ENCODE measurements at regions not wholly inside any gene's neighbourhood (a gene's known extent, or its start where the extent isn't known, plus 50 kb on each side); places are given as distances from the start of the nearest gene placed in this dataset.

DNA sequence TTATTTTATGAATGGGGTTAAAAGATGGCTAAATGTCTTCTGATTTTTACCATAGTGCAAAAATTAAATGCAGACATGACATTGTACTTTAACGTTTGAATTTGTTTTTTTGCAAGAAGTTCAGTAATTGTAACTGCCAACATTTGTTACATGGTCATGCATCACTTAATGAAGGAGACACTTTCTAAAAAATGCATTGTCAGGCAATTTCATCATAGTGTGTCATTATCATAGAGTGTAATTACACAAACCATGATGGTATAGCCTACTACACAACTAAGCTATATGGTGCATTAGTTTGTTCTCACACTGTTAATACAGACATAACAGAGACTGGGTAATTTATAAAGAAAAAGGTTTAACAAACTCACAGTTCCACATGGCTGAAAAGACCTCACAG lies 50.0 kb upstream of the NAA35 start:
- H3K4me1 ChIP-seq (ENCODE audit: control insufficient read depth, low read depth, low read length): no peaks in the 10 kb centered on the region
- H3K27me3 ChIP-seq (ENCODE audit: control insufficient read depth, insufficient read depth, low read length): no peaks in the 10 kb centered on the region
- no peak overlapping the region for H3K9ac ChIP-seq (ENCODE audit: low read length)
- H3K9me3 ChIP-seq (ENCODE audit: control insufficient read depth, low read depth, low read length): no peaks in the 10 kb centered on the region
- no peaks in the 10 kb centered on the region for H3K36me3 ChIP-seq (ENCODE audit: control insufficient read depth, low read depth, low read length)
- no peak overlapping the region for H3K27ac ChIP-seq (ENCODE audit: low read length)
- H3K4me3 ChIP-seq (ENCODE audit: low read length): no peak overlapping the region
